ENCODE measurements at regions not wholly inside any gene's neighbourhood (a gene's known extent, or its start where the extent isn't known, plus 50 kb on each side); places are given as distances from the start of the nearest gene placed in this dataset.

- TF ChIP-seq CTCF (IDR thresholded peaks at IDR 0.05) (no peak), POLR2A (IDR thresholded peaks at IDR 0.05) (no peak)
Measured at GRCh38 chr1:59007429-59007819, 223.6 kb upstream of the JUN start.
